ENCODE measurements at regions not wholly inside any gene's neighbourhood (a gene's known extent, or its start where the extent isn't known, plus 50 kb on each side); places are given as distances from the start of the nearest gene placed in this dataset.

GRCh38 chr5:165351342-165351741, 1845.9 kb downstream of the MAT2B start:
- no peaks in the 10 kb centered on the region for H3K9me1 ChIP-seq (replicated peaks; ENCODE audit: control insufficient read depth, extremely low read depth, insufficient read depth, low read length)
- no peak for FAIRE-seq
- no peaks in the 10 kb centered on the region for H4K20me1 ChIP-seq (replicated peaks; ENCODE audit: control insufficient read depth, extremely low read depth, insufficient read depth, low read length)
- no peak overlapping the region for H3K9ac ChIP-seq (replicated peaks; ENCODE audit: extremely low read depth, insufficient read depth, low read length)
- no peak overlapping the region for H2AFZ ChIP-seq (ENCODE audit: low read depth, low read length)
- H3K27ac ChIP-seq (ENCODE audit: insufficient read depth, low read depth, low read length), result no peak overlapping the region
- no peaks in the 10 kb centered on the region for H3K27me3 ChIP-seq (ENCODE audit: control insufficient read depth in 2 of 2, insufficient read depth in 2 of 2, low read length in 2 of 2)
- ChIA-PET POLR2A (no interaction called here), CTCF (no interaction called here)
- dilution Hi-C loops (cut with MboI; ENCODE audit: extremely low pct_ligation_motif_present, low sequenced_read_pairs) (no loop called here), intact Hi-C loops (cut with micrococcal nuclease) (no loop called here)
- DNase-seq (ENCODE audit: low read depth, low spot score), result no peak
- no peaks in the 10 kb centered on the region for H3K4me1 ChIP-seq (ENCODE audit: control insufficient read depth, extremely low read depth, insufficient read depth, low read length)
- BruUV-seq (replicated peaks), result no TSS peak
- TF ChIP-seq POLR2AphosphoS5 (IDR thresholded peaks at IDR 0.05; ENCODE audit: insufficient read depth, low read depth, low read length) (no peak), EZH2 (IDR thresholded peaks at IDR 0.05; ENCODE audit: borderline replicate concordance, low read depth, low read length, severe bottlenecking) (no peak), MYC (IDR thresholded peaks at IDR 0.05; ENCODE audit: low read depth, low read length) (no peak)
- TF ChIP-seq, protein P1, sequence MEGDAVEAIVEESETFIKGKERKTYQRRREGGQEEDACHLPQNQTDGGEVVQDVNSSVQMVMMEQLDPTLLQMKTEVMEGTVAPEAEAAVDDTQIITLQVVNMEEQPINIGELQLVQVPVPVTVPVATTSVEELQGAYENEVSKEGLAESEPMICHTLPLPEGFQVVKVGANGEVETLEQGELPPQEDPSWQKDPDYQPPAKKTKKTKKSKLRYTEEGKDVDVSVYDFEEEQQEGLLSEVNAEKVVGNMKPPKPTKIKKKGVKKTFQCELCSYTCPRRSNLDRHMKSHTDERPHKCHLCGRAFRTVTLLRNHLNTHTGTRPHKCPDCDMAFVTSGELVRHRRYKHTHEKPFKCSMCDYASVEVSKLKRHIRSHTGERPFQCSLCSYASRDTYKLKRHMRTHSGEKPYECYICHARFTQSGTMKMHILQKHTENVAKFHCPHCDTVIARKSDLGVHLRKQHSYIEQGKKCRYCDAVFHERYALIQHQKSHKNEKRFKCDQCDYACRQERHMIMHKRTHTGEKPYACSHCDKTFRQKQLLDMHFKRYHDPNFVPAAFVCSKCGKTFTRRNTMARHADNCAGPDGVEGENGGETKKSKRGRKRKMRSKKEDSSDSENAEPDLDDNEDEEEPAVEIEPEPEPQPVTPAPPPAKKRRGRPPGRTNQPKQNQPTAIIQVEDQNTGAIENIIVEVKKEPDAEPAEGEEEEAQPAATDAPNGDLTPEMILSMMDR (IDR thresholded peaks at IDR 0.05; ENCODE audit: extremely low read depth in 1 of 2, insufficient read depth in 1 of 2, low read depth in 1 of 2, low read length in 2 of 2), result no peak
- TF ChIP-seq, protein P2, sequence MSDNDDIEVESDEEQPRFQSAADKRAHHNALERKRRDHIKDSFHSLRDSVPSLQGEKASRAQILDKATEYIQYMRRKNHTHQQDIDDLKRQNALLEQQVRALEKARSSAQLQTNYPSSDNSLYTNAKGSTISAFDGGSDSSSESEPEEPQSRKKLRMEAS (IDR thresholded peaks at IDR 0.05; ENCODE audit: insufficient read depth, insufficient read length), result no peak
- H3K9me3 ChIP-seq (replicated peaks; ENCODE audit: control insufficient read depth, insufficient read depth, low read length), result no peaks in the 10 kb centered on the region
- H3K79me2 ChIP-seq (ENCODE audit: control insufficient read depth, insufficient read depth, low read length), result no peaks in the 10 kb centered on the region
- no peak overlapping the region for H3K4me2 ChIP-seq (ENCODE audit: insufficient read depth, low read length)
- no peak overlapping the region for H3K4me3 ChIP-seq (replicated peaks in 1 of 3; ENCODE audit: insufficient read depth in 1 of 3, low read depth in 1 of 3, low read length in 3 of 3)
- no peaks in the 10 kb centered on the region for H3K36me3 ChIP-seq (ENCODE audit: control insufficient read depth in 2 of 2, extremely low read depth in 1 of 2, insufficient read depth in 2 of 2, low read length in 2 of 2)

DNA sequence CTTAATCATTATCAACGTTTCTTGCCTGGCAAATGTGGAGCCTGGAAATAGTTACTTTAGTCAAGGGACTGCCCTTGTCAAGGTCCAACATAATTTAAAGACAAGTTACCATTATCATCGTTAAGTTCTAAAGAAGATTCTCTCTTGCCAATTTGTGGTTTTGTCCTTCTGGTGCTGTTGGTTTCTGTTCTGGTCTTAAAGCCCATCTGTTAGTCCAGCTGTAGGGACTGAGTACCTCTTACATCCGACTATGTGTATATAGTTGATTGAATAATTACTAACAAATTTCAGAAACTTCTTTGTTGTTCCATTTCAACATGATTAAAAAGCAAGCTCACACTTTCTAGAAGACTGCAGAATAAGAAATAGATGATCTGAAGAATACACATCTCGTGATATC, 1854.9 kb downstream of the MAT2B start:
- no peaks in the 10 kb centered on the region for H3K9me3 ChIP-seq (replicated peaks; ENCODE audit: control insufficient read depth, insufficient read depth, low read length)
- H3K4me1 ChIP-seq (ENCODE audit: control insufficient read depth, extremely low read depth, insufficient read depth, low read length), result no peaks in the 10 kb centered on the region
- FAIRE-seq (no peak), DNase-seq (ENCODE audit: low read depth, low spot score) (no peak)
- no peaks in the 10 kb centered on the region for H3K27me3 ChIP-seq (ENCODE audit: control insufficient read depth in 2 of 2, insufficient read depth in 2 of 2, low read length in 2 of 2)
- no peak overlapping the region for H3K9ac ChIP-seq (replicated peaks; ENCODE audit: extremely low read depth, insufficient read depth, low read length)
- H4K20me1 ChIP-seq (replicated peaks; ENCODE audit: control insufficient read depth, extremely low read depth, insufficient read depth, low read length), result no peaks in the 10 kb centered on the region
- H3K9me1 ChIP-seq (replicated peaks; ENCODE audit: control insufficient read depth, extremely low read depth, insufficient read depth, low read length), result no peaks in the 10 kb centered on the region
- ChIA-PET POLR2A (no interaction called here), CTCF (no interaction called here)
- no peak for TF ChIP-seq JUN (IDR thresholded peaks at IDR 0.05; ENCODE audit: borderline replicate concordance, insufficient read depth, insufficient read length, low read depth)
- no peak for TF ChIP-seq EZH2 (IDR thresholded peaks at IDR 0.05; ENCODE audit: borderline replicate concordance, low read depth, low read length, severe bottlenecking)
- no peak for TF ChIP-seq FOS (IDR thresholded peaks at IDR 0.05; ENCODE audit: borderline replicate concordance, insufficient read depth, low read length)
- TF ChIP-seq, protein P1 (IDR thresholded peaks at IDR 0.05; ENCODE audit: extremely low read depth in 1 of 2, insufficient read depth in 1 of 2, low read depth in 1 of 2, low read length in 2 of 2), result no peak
- TF ChIP-seq, protein P2 (IDR thresholded peaks at IDR 0.05; ENCODE audit: insufficient read depth, insufficient read length), result no peak
- no peak for TF ChIP-seq GATA2 (IDR thresholded peaks at IDR 0.05; ENCODE audit: insufficient read depth, insufficient read length, low read depth, low read length)
- TF ChIP-seq POLR2AphosphoS5 (IDR thresholded peaks at IDR 0.05; ENCODE audit: insufficient read depth, low read depth, low read length), result no peak
- TF ChIP-seq POLR2A (IDR thresholded peaks at IDR 0.05; ENCODE audit: low read depth, low read length), result no peak
- no peak for TF ChIP-seq MYC (IDR thresholded peaks at IDR 0.05; ENCODE audit: low read depth, low read length)
- intact Hi-C loops (cut with micrococcal nuclease) (no loop called here), dilution Hi-C loops (cut with MboI; ENCODE audit: extremely low pct_ligation_motif_present, low sequenced_read_pairs) (no loop called here)
- H3K4me3 ChIP-seq (replicated peaks in 1 of 3; ENCODE audit: insufficient read depth in 1 of 3, low read depth in 1 of 3, low read length in 3 of 3), result no peak overlapping the region
- H3K36me3 ChIP-seq (ENCODE audit: control insufficient read depth in 2 of 2, extremely low read depth in 1 of 2, insufficient read depth in 2 of 2, low read length in 2 of 2), result no peaks in the 10 kb centered on the region
- no peak overlapping the region for H3K27ac ChIP-seq (ENCODE audit: insufficient read depth, low read depth, low read length)
- no peak overlapping the region for H2AFZ ChIP-seq (ENCODE audit: low read depth, low read length)
- BruUV-seq (replicated peaks), result no TSS peak
- no peak overlapping the region for H3K4me2 ChIP-seq (ENCODE audit: insufficient read depth, low read length)
- H3K79me2 ChIP-seq (ENCODE audit: control insufficient read depth, insufficient read depth, low read length), result no peaks in the 10 kb centered on the region

Data from endothelial cell of umbilical vein (primary cell).